ES-I3 (cell line): ENCODE measurements at regions not wholly inside any gene's neighbourhood (a gene's known extent, or its start where the extent isn't known, plus 50 kb on each side); places are given as distances from the start of the nearest gene placed in this dataset.

Experiments
- H3K36me3 ChIP-seq: 2 replicates; pipeline ENCODE4 v1.6.1; 2013; ENCODE audit warnings: mild to moderate bottlenecking, low read length, control low read depth, moderate library complexity; ENCODE audit not compliant: insufficient read depth
- H3K4me1 ChIP-seq: 2 replicates; pipeline ENCODE4 v1.6.1; 2013; ENCODE audit warnings: mild to moderate bottlenecking, control low read depth, low read length; ENCODE audit not compliant: insufficient read depth
- H3K9ac ChIP-seq: 2 replicates; pipeline ENCODE4 v1.6.1; 2013; ENCODE audit warnings: low read depth, mild to moderate bottlenecking, low read length, moderate library complexity
- H3K9me3 ChIP-seq: 2 replicates; pipeline ENCODE4 v1.6.1; 2013; ENCODE audit warnings: mild to moderate bottlenecking, low read length, moderate library complexity; ENCODE audit not compliant: control insufficient read depth, insufficient read depth

DNA sequence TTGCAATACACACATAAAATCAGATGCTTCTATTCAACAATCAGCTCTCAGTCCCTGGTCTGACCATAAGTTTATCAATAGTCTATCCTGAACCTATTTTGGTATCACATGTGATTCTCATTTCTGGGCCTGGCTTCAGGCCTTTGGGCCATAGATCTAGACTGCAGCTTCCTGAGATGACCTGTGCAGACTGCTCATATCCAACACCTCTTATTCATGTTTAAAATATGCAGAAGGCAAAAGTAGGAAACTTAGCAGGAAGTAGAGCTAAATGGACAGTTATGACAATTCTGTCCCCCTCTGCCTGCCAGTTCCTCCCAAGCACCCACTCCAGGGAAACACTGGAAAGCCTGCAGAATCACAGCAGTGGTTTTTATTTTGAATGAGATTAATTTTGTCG, 53.3 kb downstream of the C7orf25 start:
- H3K36me3 ChIP-seq: no peaks in the 10 kb centered on the region
- H3K9me3 ChIP-seq: no peaks in the 10 kb centered on the region
- H3K4me1 ChIP-seq: no peaks in the 10 kb centered on the region
- no peak overlapping the region for H3K9ac ChIP-seq

DNA sequence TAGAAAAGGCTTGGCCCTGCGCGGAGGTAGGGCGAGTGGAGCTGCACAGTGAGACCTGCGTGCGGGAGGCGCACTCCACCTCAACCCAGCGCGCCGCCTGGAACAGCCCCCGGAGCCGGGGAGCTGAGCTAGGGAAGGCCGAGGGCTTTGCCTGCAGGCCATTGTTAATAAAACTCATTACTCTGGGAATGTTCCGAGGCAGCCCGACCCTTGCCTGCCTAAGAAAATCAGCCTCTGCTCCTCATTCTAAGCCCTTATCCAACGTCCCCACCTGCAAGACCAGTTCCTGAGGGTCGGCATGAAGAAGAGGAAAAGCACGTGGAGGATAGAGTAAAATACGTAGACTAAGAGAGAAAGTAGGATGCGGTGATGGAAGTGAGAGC, 55.3 kb downstream of the C7orf25 start:
- Histone ChIP-seq H3K36me3 (no peaks in the 10 kb centered on the region), H3K9ac (no peak overlapping the region), H3K9me3 (no peaks in the 10 kb centered on the region)

DNA sequence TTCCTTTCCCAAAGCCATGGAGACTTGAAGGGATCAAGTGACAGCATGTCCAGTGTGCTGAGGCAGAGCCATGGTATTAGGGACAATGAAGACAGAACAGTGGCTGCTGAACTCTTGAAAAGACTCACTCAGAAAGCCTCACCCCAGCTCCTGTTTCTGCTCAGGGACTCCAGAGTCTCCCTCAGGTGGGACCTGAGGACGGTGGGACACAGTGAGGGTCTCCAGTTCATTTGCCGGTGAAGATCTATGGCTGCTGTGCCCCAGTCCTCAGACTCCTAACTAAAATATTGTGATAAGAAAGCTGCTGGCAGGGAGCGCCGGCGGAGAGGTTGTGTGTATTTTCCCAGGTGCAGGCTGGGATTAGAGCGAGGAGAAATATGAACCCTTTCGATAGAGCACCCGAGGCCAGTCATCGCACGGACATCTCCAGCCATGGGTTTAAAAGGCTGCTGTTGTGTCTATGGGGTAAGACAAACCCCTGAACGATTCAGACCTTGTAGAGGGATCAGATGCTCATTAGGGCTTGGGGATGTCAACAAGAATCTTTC, 57.2 kb downstream of the C7orf25 start:
- no peaks in the 10 kb centered on the region for H3K4me1 ChIP-seq

More for the DNA sequence above, 55.3 kb downstream of the C7orf25 start:
- no peaks in the 10 kb centered on the region for H3K4me1 ChIP-seq

DNA sequence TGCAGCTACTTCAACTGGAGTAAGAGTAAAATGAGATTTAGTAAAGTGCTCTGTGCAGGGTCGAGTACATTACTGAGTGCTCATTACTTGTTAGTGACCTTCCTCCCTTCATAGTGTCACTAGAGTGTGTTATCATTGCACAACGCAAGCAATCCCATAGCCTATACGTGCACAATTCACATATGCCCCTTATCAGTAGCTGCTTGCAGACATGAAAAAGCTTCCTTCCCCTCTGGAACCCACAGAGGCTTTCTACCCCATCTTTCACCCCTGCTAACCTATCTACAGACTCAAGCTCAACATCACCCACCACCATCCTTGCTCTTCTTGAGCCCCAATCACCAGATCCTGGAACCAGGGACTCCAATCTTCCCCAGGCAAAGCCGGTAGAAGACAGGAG, 59.3 kb downstream of the C7orf25 start:
- H3K36me3 ChIP-seq: no peaks in the 10 kb centered on the region
- no peaks in the 10 kb centered on the region for H3K4me1 ChIP-seq
- no peak overlapping the region for H3K9ac ChIP-seq
- H3K9me3 ChIP-seq: no peaks in the 10 kb centered on the region

More for the DNA sequence above, 57.2 kb downstream of the C7orf25 start:
- Histone ChIP-seq H3K36me3 (no peaks in the 10 kb centered on the region), H3K9ac (no peak overlapping the region), H3K9me3 (no peaks in the 10 kb centered on the region)

GRCh38 chr7:42843205-42843800, 68.6 kb downstream of the C7orf25 start:
- no peaks in the 10 kb centered on the region for H3K9me3 ChIP-seq
- no peaks in the 10 kb centered on the region for H3K36me3 ChIP-seq
- no peaks in the 10 kb centered on the region for H3K4me1 ChIP-seq
- no peak overlapping the region for H3K9ac ChIP-seq

DNA sequence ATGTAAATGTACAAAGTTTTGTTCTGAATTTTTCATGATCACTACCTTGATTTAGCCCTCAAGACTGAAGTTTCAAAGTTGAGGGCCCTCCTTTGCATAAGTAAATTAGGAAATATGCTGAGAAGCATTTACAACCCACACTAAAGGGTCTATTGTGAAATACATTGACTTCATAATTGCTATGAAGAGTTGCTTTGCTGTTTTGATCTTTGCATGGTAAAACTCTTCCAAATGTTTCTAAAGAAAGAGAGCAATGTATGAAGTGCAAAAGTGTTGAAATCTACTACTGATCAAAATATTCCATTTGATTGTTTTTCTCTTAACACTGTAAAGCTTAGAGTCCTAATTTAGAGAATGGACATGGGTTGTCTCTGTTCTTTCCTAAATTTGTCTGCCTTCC, 77.2 kb downstream of the C7orf25 start:
- H3K4me1 ChIP-seq: no peaks in the 10 kb centered on the region
- no peaks in the 10 kb centered on the region for H3K36me3 ChIP-seq
- no peaks in the 10 kb centered on the region for H3K9me3 ChIP-seq
- no peak overlapping the region for H3K9ac ChIP-seq

DNA sequence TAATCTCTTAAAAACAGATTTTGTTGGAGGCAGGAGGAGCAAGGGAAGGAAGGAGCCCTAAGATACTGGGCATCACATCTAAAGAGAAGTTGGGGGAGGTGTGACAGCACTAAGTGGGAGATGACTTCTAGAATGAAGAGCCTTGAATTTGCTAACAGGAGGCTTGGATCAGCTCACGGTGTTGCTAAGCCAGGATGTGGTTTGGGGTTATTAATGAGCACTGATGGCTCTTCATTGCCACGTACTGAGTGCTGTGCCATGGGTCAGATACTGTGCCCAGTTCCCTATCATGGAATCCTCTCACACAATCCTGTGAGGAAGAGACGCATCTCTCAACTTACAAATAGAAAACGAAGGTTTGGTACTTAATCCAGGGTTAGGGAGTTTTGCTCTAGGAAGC, 78.5 kb downstream of the C7orf25 start:
- Histone ChIP-seq H3K36me3 (no peaks in the 10 kb centered on the region), H3K4me1 (no peaks in the 10 kb centered on the region), H3K9ac (no peak overlapping the region), H3K9me3 (no peaks in the 10 kb centered on the region)

DNA sequence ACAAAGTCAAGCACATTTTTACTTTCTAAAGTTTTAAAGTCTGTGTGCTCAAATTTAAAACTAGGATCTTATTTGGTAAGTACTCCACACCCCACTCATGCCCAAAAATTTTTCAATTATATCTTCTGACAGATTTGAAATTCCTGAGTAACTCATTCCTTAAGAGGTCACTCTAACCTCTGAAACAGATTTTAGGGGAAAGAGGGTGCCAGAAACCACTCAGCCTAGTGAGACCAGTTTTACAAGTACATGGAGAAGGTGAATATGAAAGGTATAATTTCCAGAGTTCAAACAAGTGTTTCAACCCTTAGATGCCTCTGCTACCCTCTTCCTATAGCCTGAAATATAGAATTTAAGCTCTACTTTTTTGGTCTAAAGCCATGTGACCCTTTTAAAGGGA, 79.2 kb downstream of the C7orf25 start:
- Histone ChIP-seq H3K4me1 (no peaks in the 10 kb centered on the region), H3K36me3 (no peaks in the 10 kb centered on the region), H3K9ac (no peak overlapping the region), H3K9me3 (no peaks in the 10 kb centered on the region)

GRCh38 chr7:42831718-42832522, 80.0 kb downstream of the C7orf25 start:
- H3K9me3 ChIP-seq: no peaks in the 10 kb centered on the region

DNA sequence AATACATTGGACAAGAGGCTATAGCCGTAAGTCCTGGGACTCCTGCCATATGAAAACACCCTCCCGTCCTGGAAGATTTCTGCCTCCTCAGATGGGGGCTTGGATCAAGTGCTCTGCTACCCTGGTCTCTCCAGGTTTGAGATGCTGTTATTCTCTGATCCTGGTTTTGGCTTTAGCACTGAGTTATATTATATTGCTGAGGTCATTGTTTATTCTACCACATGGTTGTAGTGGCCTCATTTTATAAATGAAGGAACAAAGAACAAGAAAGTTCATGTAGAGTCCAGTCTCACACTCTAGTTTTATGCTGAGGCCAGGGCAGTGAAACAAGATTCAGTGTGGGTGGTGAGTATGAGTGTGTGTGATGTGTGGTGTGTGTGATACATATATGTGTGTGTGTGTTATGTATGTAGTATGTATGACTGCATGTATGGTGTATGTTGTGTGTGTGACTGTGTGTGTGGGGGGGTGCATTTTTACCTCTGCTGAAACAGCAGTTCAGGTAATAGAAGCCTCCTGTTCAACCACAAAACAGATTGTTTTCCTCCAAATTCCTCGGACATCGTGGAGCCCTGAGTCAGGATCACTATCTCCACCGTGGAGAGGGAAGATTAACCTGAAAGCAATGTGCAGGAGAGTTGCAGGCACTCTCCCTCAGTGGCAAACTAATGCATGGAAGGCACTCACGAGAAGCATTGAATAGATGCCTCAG, 80.7 kb downstream of the C7orf25 start:
- H3K9me3 ChIP-seq: no peaks in the 10 kb centered on the region
- no peaks in the 10 kb centered on the region for H3K4me1 ChIP-seq
- H3K9ac ChIP-seq: no peak overlapping the region
- no peaks in the 10 kb centered on the region for H3K36me3 ChIP-seq

More at GRCh38 chr7:42831718-42832522, 80.0 kb downstream of the C7orf25 start:
- Histone ChIP-seq H3K9ac (no peak overlapping the region), H3K4me1 (no peaks in the 10 kb centered on the region), H3K36me3 (no peaks in the 10 kb centered on the region)

DNA sequence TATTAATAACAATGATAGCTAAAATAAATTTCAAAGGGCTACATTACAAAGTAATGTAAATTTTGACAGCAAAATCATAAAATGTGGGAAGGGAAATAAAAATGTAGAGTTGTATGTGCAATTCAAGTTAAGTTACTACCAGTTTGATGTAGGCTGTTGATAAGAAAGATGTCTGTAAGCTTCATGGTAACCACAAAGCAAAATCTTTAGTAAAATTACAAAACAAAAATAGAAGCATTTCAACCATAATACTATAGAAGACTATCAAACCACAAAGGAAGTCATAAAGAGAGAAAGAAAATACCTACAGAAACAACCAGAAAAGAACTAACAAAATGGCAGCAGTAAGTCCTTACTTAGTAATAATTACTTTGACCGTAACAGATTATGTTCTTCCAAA, 99.1 kb downstream of the C7orf25 start:
- Histone ChIP-seq H3K4me1 (no peaks in the 10 kb centered on the region), H3K36me3 (no peaks in the 10 kb centered on the region), H3K9ac (no peak overlapping the region), H3K9me3 (no peaks in the 10 kb centered on the region)

DNA sequence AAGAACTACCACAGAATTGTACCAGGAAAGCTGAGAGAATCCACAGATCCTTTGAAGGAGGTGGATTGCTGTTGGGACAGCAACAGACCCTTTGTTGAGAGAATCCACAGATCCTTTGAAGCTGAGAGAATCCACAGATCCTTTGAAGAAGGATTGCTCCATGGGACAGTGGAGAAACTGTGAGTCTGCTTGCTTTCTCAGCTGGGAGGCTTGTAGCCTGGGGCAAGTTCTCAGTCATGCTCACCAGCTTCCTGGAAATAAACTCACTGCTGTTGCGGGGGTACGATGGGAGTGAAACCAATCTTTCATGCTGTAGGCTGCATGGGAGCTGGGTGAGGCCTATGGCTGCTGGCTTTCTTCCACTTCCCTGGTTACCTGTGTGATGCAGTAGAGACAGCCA, 106.3 kb downstream of the C7orf25 start:
- H3K9me3 ChIP-seq: no peaks in the 10 kb centered on the region
- H3K9ac ChIP-seq: no peak overlapping the region

DNA sequence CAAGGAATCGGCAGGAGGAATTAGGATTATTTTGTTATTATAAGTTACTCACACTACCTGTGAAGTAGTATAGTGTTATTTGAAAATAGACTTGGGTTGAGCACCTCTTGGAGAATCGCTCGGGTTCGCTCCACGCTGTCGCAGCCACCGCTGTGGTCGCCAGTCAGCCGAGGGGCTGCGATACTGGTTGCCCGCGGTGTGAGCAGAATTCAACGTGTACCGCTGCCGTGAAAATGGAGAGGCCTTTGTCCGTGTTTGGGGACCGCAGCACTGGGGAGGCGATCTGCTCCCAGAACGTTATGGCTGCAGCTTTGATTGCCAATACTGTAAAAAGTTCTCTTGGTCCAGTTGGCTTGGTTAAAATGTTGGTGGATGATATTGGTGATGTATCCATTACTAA, 117.2 kb downstream of the C7orf25 start:
- Histone ChIP-seq H3K4me1 (no peaks in the 10 kb centered on the region), H3K36me3 (no peaks in the 10 kb centered on the region), H3K9ac (no peak overlapping the region), H3K9me3 (no peaks in the 10 kb centered on the region)

More for the DNA sequence above, 106.3 kb downstream of the C7orf25 start:
- no peaks in the 10 kb centered on the region for H3K36me3 ChIP-seq
- no peaks in the 10 kb centered on the region for H3K4me1 ChIP-seq

GRCh38 chr7:42792841-42793240, 119.0 kb downstream of the C7orf25 start:
- no peak overlapping the region for H3K9ac ChIP-seq
- H3K9me3 ChIP-seq: no peaks in the 10 kb centered on the region
- no peaks in the 10 kb centered on the region for H3K36me3 ChIP-seq
- H3K4me1 ChIP-seq: no peaks in the 10 kb centered on the region
